PC-3 (cell line): ENCODE measurements at regions not wholly inside any gene's neighbourhood (a gene's known extent, or its start where the extent isn't known, plus 50 kb on each side); places are given as distances from the start of the nearest gene placed in this dataset.

Experiments used
- EZH2phosphoT487 ChIP-seq: fragments of 300-600 bp; sonication (generic); IDR thresholded peaks from 2 replicates; pipeline ENCODE4 v1.6.1; 2018; ENCODE audit warnings: mild to moderate bottlenecking, antibody characterized with exemption, low read length, borderline replicate concordance
- TF ChIP-seq, protein P1 (sequence below): fragments of 300-600 bp; sonication (generic); conservative IDR thresholded peaks from 2 replicates; pipeline ENCODE4 v1.5.1; 2017; ENCODE audit warnings: antibody characterized with exemption, low read depth, mild to moderate bottlenecking, low read length

DNA sequence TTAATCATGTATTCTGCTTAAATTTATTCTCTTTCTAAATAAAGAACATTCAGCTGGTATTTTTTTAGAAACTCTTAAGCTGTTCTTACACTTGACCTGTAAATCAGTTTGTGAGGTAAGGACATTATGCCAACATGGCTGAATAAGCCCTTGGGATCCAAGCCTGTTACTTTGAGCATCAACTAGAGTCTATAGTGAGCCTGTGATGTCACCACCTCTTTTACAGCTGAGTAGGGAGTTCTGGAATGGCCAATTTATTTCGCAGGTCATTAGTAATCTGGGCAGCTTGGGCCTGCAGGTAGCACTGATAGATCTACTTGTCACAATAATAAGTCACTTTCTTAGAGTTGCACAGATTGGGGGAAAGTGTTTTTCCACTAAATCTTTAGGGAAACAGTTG lies 915.2 kb upstream of the MBL2 start:
- TF ChIP-seq, protein P1, sequence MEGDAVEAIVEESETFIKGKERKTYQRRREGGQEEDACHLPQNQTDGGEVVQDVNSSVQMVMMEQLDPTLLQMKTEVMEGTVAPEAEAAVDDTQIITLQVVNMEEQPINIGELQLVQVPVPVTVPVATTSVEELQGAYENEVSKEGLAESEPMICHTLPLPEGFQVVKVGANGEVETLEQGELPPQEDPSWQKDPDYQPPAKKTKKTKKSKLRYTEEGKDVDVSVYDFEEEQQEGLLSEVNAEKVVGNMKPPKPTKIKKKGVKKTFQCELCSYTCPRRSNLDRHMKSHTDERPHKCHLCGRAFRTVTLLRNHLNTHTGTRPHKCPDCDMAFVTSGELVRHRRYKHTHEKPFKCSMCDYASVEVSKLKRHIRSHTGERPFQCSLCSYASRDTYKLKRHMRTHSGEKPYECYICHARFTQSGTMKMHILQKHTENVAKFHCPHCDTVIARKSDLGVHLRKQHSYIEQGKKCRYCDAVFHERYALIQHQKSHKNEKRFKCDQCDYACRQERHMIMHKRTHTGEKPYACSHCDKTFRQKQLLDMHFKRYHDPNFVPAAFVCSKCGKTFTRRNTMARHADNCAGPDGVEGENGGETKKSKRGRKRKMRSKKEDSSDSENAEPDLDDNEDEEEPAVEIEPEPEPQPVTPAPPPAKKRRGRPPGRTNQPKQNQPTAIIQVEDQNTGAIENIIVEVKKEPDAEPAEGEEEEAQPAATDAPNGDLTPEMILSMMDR, result no peak
- no peak for TF ChIP-seq EZH2phosphoT487
